ACHN (cell line): ENCODE measurements at regions not wholly inside any gene's neighbourhood (a gene's known extent, or its start where the extent isn't known, plus 50 kb on each side); places are given as distances from the start of the nearest gene placed in this dataset.

Source experiments
- DNase-seq: peaks from one replicate; pipeline ENCODE4 v3.0.0-alpha.2; 2015
- in situ Hi-C: cut with HindIII; loops from 2 replicates; pipeline ENCODE4 v1.10.0; 2017; ENCODE audit warnings: low sequenced_read_pairs, low pct_ligation_motif_present, low pct_unique_long_range_greater_than_20kb

DNA sequence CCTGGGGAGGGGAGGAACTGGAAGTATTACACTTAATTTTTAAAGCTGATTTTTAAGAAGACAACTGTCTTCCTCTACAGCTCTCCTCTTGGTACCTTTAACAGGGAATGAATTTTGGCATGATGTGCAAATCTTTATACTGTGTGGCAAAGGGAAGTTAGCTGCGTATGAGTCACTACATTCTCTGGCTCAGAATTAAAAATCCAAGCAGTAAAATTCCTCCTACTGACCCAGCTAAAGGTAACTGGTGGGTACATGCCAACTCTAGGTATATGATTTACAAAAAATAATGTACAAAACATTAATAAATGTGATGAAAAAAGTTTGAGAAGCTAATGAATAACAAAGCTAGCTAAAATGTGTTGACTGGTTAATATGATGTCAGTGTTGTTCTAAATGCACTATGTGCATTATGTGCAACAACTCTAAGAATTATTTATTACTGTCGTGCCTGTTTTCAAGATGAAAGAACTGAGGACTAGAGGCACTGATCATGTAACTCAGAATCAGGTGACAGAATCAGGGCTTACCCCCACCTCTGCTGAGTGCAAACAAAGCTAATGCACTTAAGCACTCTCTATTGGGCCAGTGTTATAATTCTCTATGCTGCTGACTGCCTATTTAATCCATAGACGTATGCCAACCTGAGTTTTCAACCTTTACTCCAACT lies 194.7 kb upstream of the CADPS start:
- in situ Hi-C loops: no loop called here
- no peak for DNase-seq

DNA sequence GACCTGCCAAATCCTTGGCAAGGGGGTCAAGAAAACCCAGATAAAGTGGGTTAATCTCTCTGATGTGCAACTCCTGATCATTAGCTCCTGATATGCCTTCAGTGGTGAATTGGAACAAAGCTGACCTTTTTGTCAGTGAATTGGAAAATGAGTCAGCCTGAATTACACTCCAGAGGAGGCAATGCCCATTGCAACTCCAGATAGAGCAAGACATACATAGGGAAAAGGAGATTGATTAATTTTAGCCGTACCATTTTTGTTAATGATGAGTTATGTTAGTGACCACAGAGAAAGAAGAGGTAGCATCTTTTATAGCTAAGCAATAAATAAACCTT lies 195.2 kb upstream of the CADPS start:
- in situ Hi-C loops: no loop called here
- DNase-seq: no peak

DNA sequence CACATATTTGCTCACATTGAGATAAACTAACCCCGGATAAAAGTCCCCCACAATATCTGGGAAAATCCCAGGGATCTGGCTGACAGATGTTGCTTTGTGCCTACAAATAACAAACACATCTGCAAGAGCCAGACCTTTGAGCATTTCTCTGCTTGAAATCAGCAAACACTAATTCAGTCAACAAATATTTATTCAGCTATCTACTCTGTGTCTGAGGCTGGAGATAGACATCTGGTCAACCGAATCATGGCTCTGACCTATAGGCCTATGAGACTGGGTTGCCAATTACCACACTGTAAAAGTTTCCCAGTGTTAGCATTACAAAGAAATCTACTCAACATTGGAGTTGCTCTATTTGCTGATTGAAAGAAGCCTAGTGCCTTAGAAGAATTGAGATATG lies 201.1 kb upstream of the CADPS start:
- no peak for DNase-seq
- in situ Hi-C loops: no loop called here

DNA sequence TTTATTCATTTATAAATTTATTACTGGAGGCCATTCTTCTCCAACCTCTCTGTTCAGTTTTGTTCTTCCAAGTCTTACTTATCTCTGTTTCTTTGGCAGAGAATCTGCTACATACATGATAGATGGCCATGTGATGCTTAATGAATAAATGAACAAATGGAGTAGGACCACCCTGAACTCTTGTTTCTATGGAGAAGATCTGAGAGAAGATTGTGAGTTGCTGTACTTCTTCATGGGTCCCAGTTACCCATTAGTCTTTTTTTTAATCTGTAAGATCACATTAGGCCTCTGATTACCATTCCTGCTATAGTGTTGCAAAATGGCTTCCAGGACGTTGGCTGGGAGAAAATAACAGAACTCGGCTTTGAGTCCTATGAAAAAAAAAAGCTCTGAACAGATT lies 191.9 kb upstream of the SYNPR start:
- in situ Hi-C loops: no loop called here
- no peak for DNase-seq

DNA sequence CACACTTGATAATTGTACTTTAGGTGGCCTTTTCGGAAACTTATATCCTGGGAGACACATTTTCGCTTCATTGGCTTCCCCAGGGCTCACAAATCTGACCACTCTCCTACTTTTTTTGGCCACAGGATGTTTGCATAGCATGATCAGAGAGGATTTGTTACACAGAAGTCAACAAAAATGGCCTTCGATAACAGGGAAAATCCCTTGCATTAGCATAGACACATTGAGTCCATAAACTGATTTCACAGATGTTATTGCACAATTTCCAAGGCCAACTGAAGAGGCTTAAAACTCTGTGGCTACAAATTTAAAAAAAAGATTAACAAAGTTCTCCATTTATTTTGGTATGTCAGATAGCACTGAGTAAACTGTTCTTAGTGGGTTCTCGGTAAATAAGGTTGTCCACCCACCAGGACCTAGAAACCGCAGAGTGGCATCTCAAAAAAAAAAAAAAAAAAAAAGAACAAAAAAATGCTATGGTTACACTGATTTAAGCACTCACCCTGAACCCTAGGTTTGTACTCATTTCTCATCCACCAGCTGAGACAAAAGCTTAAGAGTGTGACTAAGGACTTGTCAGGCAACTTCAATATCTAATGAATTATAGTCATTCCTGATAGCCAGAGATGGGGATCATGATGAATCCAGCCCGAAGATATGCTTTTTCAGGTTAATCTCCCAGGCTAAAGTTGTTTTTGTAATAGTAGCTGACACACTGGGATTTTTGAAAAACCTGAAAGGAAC lies 188.9 kb upstream of the SYNPR start:
- no peak for DNase-seq
- in situ Hi-C loops: no loop called here

DNA sequence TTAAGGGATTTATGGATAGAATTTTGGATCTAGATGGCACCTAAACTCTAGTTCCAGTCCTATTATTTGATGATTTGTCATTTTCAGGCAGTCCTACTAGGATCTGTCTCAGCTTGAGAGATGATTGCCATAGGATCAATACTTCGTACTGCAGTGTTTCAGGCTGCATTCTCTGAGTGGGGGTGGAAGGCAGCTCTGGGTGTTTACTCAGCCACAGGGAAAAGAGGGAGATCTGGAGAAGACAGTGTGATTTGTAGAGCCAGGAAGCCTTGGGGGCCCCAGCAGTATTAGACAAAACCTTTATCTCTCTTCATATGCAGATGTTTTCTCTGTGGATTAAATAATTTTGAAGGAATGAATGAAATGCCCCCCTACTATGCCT lies 188.4 kb upstream of the SYNPR start:
- in situ Hi-C loops: no loop called here
- no peak for DNase-seq

DNA sequence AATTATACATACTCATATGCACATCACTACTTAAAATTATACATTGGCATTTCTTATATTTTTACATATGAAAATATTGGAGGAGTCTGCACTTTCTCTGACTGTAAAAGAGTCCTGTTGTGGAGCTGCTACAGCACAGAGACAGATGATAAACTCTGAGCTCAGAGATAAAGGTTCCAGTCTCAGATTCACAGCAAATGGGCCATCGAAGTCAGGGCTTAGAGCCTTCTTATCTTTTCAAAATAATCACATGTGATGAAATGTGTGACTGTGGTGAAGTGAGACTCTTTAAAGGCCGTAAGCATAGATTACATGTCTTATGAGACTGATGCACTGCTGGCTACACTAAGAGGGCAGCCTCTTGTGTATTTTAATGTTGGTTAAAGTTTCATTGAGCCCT lies 187.5 kb upstream of the SYNPR start:
- in situ Hi-C loops: no loop called here
- DNase-seq: no peak

DNA sequence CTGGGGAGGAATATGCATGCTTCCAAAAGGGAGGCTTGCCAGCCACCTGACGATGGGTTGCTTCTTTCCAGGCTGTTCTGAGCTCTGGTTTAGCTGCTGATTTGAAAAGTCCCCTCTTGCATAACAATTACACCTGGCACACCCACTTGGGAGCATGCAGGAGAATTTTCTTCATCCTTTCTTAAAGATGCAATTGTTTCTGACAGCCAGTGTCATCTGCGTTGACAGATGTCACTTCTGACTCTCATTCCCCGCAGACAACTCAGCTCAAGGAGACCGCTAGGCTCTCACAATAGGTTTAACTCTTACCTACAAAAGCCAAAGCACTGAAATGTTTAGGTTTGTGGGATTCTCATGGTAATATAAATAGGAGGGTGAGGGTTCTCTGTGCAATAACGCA lies 185.6 kb upstream of the SYNPR start:
- DNase-seq: no peak
- in situ Hi-C loops: no loop called here

DNA sequence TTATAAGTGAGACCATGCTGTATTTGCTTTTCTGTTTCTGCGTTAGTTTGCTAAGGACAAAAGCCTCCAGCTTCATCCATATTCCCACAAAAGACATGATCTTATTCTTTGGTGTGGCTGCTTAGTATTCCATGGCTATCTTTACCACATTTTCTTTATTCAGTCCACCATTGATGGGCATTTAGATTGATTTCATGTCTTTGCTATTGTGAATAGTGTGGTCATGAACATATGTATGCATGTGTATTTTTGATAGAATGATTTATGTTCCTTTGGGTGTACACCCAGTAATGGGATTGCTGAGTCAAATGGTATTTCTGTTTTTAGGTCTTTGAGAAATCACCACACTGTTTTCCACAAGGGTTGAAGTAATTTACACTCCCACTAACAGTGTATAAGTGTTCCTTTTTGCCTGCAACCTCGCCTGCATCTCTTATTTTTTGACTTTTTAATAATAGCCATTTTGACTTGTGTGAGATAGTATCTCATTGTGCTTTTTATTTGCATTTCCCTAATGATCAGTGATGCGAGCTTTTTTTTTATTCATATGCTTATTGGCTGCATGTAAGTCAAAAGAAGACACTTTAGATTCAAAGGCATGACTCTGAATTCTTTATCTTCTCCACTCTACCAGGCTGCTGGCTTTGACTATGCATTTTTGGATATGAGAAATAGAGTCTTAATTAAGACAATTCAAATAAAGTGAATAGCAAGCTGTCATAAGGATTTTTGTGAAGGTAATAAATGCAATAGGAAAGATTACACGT lies 183.3 kb upstream of the SYNPR start:
- in situ Hi-C loops: no loop called here
- DNase-seq: no peak

DNA sequence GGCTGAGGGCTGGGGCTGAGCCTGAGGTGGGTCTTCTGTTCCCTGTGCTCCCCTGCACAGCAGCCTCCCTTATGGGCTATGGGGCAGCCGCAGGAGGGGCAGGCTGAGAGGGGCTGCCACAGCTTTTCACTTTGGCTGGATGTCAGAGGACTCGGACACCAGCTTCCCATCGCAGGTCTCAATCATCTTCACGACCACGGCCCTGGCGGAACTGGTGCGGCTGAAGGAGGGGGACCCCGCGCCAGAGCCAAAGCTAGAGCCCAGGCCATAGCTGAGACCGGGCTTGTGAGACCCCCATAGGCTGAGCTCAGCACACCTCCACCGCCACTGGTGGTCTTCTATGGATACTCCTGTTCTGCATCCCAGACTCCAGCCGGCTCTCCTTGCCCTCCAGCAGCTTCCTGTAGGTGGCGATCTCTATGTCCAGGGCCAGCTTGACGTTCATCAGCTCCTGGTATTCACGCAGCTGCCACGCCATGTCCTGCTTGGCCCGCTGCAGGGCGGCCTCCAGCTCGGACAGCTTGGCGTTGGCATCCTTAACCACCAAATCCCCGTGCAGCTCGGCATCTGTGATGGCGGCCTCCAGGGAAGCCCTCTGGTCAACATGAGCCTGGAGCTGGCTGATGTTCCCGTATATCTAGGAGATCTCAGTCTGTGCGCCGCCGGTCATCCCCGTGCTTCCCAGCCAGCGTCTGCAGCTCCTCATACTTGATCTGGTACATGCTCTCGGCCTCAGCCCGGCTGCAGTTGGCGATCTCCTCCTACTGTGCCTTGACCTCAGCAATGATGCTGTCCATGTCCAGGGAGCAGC lies 181.7 kb upstream of the SYNPR start:
- DNase-seq: no peak
- in situ Hi-C loops: no loop called here

DNA sequence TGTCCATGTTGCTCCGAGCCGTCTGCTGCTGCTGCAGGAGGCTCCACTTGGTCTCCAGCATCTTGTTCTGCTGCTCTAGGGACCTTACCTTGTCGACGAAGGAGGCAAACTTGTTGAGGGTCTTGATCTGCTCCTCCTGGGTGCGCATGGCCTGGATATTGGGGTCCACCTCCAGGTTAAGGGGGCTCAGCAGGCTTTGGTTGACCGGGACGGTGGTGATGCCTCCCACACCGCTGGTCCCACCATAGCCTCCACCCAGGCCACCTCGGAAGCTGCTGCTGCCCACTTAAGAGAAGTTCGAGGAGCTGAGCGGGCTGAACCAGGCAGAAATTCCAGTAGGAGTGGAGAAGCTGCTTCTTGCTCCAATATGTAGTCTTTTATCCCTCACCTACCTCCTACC lies 180.7 kb upstream of the SYNPR start:
- in situ Hi-C loops: no loop called here
- DNase-seq: no peak

DNA sequence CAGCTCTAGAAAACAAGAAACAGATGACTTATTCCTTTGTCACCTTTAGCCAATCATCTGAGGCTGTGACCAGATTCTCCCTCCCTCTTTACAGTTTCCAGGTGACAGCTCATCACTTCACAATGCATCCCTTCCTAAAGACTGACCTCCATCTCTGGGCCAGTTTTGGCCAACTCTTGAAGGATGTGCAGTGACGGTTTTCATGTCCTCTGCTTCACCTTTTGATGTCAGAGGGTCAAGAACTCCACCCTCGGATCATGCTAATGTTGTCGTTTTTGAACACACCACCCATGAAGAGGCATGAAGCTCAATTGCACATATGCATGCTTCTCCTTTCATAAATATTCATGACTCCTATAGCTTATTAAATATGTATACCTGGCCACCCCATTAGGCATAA lies 161.2 kb upstream of the SYNPR start:
- in situ Hi-C loops: no loop called here
- no peak for DNase-seq

DNA sequence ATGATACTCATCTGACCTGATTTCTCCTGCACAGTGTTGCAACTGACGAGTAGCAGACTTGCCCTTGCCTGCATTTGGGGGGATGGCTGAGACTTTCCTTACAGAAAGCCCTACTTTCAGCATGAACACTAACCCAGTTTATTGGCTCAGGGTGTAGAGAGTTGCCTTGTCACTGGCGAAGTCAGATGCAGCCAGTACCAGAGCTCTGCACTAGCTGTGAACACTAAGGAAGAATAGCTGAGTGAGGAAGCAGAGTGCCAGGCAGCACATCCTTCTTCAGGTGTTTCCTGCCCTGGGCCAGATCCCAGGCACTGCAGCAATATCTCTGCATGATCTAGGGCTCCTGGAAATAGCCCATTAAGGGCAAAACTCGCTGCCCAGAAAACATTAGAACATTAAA lies 154.0 kb upstream of the SYNPR start:
- in situ Hi-C loops: no loop called here
- no peak for DNase-seq

DNA sequence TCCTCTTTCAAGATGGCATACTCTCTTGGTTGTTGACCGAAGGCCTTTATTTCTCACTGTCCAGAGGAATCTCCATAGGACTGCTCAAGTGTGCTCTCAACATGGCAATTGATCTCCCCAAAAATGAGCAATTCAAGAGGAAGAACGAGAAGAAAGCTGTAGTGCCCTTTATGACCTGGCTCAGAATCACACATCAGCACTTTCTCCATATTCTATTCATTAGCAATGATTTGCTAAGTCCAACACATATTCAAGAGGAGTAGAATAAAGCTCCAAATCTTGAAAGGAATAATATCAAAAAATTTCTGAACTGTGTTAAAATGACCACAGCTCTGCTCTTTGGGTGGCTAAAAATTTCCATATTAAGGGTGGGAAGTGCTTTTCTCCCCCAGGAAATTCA lies 151.6 kb upstream of the SYNPR start:
- in situ Hi-C loops: no loop called here
- no peak for DNase-seq

DNA sequence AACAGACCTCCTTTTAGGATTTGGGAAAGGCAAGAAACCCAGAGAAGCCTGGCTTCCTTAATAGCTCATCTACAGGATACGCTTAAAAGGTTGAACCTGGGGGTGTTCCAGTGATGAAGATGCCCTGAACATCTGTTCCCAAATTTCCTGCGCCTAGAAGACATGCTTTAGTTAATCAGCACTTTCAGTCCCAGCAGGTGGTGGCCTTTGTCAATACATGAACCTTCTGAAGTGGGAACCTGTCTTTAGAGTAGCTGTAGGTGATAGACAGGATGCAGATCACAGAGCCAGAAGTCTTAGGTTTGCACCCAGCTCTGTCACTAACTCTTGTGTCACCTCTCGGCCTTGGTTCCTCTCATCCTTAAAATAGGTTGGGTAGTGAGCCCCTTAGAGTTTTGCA lies 149.7 kb upstream of the SYNPR start:
- in situ Hi-C loops: no loop called here
- DNase-seq: no peak

DNA sequence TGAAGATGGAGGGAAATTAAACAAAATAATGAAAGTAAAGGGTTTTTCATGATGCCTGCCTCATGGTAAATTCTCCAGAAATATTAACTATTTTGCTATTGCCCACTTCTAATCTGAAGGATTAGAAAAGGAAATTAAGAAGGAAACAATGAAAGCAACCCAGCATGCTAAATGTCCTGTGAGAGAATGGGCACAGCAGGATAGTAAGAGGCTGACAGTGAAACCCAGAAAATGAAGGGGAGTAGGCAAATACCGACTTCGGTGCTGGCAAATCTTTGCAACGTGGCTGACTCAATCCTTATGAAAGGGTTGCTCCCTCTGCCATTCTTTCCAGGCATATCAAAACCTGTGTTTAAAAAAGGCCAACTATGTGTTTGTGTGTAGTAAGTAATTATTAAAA lies 147.5 kb upstream of the SYNPR start:
- in situ Hi-C loops: no loop called here

DNA sequence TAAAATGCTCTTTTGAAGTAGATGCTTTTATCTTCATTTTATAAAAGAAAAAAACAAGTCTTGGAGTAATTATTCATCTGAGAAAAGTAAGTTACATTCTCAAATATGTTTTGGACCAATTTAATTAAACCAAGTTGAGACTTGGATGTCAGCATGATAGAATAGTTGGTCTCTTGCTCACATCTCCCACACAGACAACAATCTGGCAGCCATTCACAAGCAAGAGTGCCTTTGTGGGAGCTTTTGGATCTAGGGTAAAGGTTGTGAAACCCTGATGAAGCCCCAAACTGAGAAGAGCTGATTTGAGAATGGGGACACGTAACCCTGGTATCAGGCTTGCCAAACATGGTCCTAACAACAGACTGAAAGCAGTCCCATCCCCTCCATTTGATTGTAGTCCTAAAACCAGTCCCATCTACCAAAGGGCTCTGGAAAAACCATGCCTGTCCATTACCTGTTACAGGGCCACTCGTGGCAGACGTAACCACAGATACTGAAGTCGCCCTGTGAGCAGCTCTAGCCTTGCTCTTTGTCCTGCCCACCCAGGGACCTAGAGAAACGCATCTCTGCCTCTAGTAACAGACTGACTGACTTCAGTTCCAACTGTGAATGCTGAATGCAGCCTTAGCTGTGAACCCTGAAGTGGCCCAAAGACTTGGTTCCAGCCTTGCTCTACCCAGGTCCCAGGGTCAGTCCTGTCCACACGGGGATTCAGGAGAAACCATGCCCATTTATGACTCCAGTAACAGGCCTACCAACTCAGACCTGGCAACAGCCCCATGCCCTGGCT lies 145.5 kb upstream of the SYNPR start:
- in situ Hi-C loops: no loop called here
- no peak for DNase-seq

More for the DNA sequence above, 147.5 kb upstream of the SYNPR start:
- no peak for DNase-seq

DNA sequence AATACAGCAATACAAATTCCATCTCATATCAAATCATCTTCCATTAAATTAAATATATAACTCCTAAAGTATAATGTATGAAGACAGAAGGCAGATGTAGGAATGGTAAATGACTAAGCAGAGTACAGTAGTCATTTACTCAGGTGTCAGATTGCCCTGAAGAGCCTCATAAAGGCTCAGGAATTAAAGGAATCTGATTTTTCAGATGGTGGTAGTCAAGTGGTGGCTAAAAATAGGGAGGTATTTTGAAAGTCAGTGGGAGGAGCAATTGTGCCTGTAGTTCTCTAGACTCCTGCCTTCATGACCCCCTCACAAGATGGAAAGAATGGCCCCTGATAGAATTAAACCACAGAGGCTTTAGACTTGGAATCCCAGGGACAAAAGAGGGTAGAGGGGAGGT lies 142.7 kb upstream of the SYNPR start:
- in situ Hi-C loops: no loop called here
- no peak for DNase-seq
